ENCODE measurements at regions not wholly inside any gene's neighbourhood (a gene's known extent, or its start where the extent isn't known, plus 50 kb on each side); places are given as distances from the start of the nearest gene placed in this dataset.

- peaks cover 60% of the 10 kb centered on the region for H3K9me3 Mint-ChIP-seq
- H3K27ac Mint-ChIP-seq, result peak overlapping the region; percentile 8
- H3K4me1 Mint-ChIP-seq, result peaks cover 38% of the 10 kb centered on the region
- H3K4me3 Mint-ChIP-seq, result no peak overlapping the region
- DNase-seq, result no peak
- no peaks in the 10 kb centered on the region for H3K27me3 Mint-ChIP-seq (ENCODE audit: low read depth, poor library complexity)
- TF ChIP-seq CTCF (IDR thresholded peaks at IDR 0.05), result no peak
- H3K36me3 Mint-ChIP-seq (ENCODE audit: low read depth), result peaks cover 71% of the 10 kb centered on the region
Measured at GRCh38 chr13:91162180-91162579, 185.3 kb upstream of the MIR17HG start.

- no peak for TF ChIP-seq CTCF (IDR thresholded peaks at IDR 0.05)
- DNase-seq, result no peak
- peaks cover 73% of the 10 kb centered on the region for H3K36me3 Mint-ChIP-seq (ENCODE audit: low read depth)
- H3K27ac Mint-ChIP-seq, result no peak overlapping the region
- H3K4me3 Mint-ChIP-seq, result no peak overlapping the region
- H3K4me1 Mint-ChIP-seq, result peaks cover 33% of the 10 kb centered on the region
- peaks cover 61% of the 10 kb centered on the region for H3K9me3 Mint-ChIP-seq
- H3K27me3 Mint-ChIP-seq (ENCODE audit: low read depth, poor library complexity), result no peaks in the 10 kb centered on the region
Measured at GRCh38 chr13:91162589-91162988, 184.9 kb upstream of the MIR17HG start.

- Mint-ChIP-seq H3K9me3 (peaks cover 48% of the 10 kb centered on the region), H3K27ac (no peak overlapping the region), H3K4me3 (no peak overlapping the region), H3K4me1 (peaks cover 28% of the 10 kb centered on the region), H3K27me3 (ENCODE audit: low read depth, poor library complexity) (no peaks in the 10 kb centered on the region), H3K36me3 (ENCODE audit: low read depth) (peaks cover 62% of the 10 kb centered on the region)
- no peak for DNase-seq
- TF ChIP-seq CTCF (IDR thresholded peaks at IDR 0.05), result no peak
Measured at GRCh38 chr13:91165758-91166157, 181.7 kb upstream of the MIR17HG start.

GRCh38 chr13:91166714-91167511 lies 180.6 kb upstream of the MIR17HG start:
- Mint-ChIP-seq H3K27ac (no peak overlapping the region), H3K9me3 (peaks cover 37% of the 10 kb centered on the region), H3K27me3 (ENCODE audit: low read depth, poor library complexity) (no peaks in the 10 kb centered on the region), H3K4me1 (peaks cover 17% of the 10 kb centered on the region), H3K4me3 (no peak overlapping the region), H3K36me3 (ENCODE audit: low read depth) (peaks cover 51% of the 10 kb centered on the region)
- no peak for DNase-seq
- TF ChIP-seq CTCF (IDR thresholded peaks at IDR 0.05), result no peak

- Mint-ChIP-seq H3K9me3 (peaks cover 37% of the 10 kb centered on the region), H3K4me3 (no peak overlapping the region), H3K4me1 (peaks cover 14% of the 10 kb centered on the region), H3K27ac (no peak overlapping the region), H3K27me3 (ENCODE audit: low read depth, poor library complexity) (no peaks in the 10 kb centered on the region), H3K36me3 (ENCODE audit: low read depth) (peaks cover 49% of the 10 kb centered on the region)
- TF ChIP-seq CTCF (IDR thresholded peaks at IDR 0.05), result no peak
- no peak for DNase-seq
Measured at GRCh38 chr13:91167706-91168385, 179.6 kb upstream of the MIR17HG start.
